Chondrocyte (in vitro differentiated cells): ENCODE measurements at regions not wholly inside any gene's neighbourhood (a gene's known extent, or its start where the extent isn't known, plus 50 kb on each side); places are given as distances from the start of the nearest gene placed in this dataset.

Experiments
- DNase-seq: peaks from one replicate; pipeline ENCODE4 v3.0.0; 2021; ENCODE audit warnings: mixed read lengths, low spot score
- H3K27ac Mint-ChIP-seq: one replicate; pipeline ENCODE4 v1.8.0; 2021; ENCODE audit warnings: mild to moderate bottlenecking, moderate library complexity, mixed read lengths; ENCODE audit not compliant: unreplicated experiment
- H3K27me3 Mint-ChIP-seq: 2 replicates; pipeline ENCODE4 v1.8.0; 2021; ENCODE audit warnings: low read depth, mixed read lengths
- H3K36me3 Mint-ChIP-seq: 2 replicates; pipeline ENCODE4 v1.8.0; 2021; ENCODE audit warnings: low read depth, mixed read lengths
- H3K4me1 Mint-ChIP-seq: 2 replicates; pipeline ENCODE4 v1.8.0; 2021; ENCODE audit warnings: low read depth, mild to moderate bottlenecking, mixed read lengths
- H3K4me3 Mint-ChIP-seq: one replicate; pipeline ENCODE4 v1.8.0; 2021; ENCODE audit warnings: mild to moderate bottlenecking, moderate library complexity, mixed read lengths; ENCODE audit not compliant: unreplicated experiment
- H3K9me3 Mint-ChIP-seq: 2 replicates; pipeline ENCODE4 v1.8.0; 2021; ENCODE audit warnings: low read depth, mixed read lengths
- TF ChIP-seq, protein P1 (sequence below): fragments of 200-600 bp; sonication (generic); IDR thresholded peaks from 2 replicates; pipeline ENCODE4 v1.5.0; 2021; ENCODE audit warnings: antibody characterized with exemption, mild to moderate bottlenecking, moderate library complexity

- DNase-seq, result no peak
- H3K36me3 Mint-ChIP-seq, result no peaks in the 10 kb centered on the region
- peaks cover 7% of the 10 kb centered on the region for H3K9me3 Mint-ChIP-seq
- H3K4me3 Mint-ChIP-seq, result no peak overlapping the region
- peaks cover 8% of the 10 kb centered on the region for H3K4me1 Mint-ChIP-seq
- H3K27ac Mint-ChIP-seq, result no peak overlapping the region
- no peaks in the 10 kb centered on the region for H3K27me3 Mint-ChIP-seq
- TF ChIP-seq, protein P1, sequence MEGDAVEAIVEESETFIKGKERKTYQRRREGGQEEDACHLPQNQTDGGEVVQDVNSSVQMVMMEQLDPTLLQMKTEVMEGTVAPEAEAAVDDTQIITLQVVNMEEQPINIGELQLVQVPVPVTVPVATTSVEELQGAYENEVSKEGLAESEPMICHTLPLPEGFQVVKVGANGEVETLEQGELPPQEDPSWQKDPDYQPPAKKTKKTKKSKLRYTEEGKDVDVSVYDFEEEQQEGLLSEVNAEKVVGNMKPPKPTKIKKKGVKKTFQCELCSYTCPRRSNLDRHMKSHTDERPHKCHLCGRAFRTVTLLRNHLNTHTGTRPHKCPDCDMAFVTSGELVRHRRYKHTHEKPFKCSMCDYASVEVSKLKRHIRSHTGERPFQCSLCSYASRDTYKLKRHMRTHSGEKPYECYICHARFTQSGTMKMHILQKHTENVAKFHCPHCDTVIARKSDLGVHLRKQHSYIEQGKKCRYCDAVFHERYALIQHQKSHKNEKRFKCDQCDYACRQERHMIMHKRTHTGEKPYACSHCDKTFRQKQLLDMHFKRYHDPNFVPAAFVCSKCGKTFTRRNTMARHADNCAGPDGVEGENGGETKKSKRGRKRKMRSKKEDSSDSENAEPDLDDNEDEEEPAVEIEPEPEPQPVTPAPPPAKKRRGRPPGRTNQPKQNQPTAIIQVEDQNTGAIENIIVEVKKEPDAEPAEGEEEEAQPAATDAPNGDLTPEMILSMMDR, result no peak
Observed at GRCh38 chr20:22908944-22909343, 126.2 kb upstream of the SSTR4 start.

GRCh38 chr20:22909436-22909835 is 125.7 kb upstream of the SSTR4 start:
- TF ChIP-seq, protein P1, result no peak
- H3K36me3 Mint-ChIP-seq, result no peaks in the 10 kb centered on the region
- H3K27me3 Mint-ChIP-seq, result no peaks in the 10 kb centered on the region
- peaks cover 8% of the 10 kb centered on the region for H3K4me1 Mint-ChIP-seq
- H3K9me3 Mint-ChIP-seq, result peaks cover 9% of the 10 kb centered on the region
- DNase-seq, result no peak
- no peak overlapping the region for H3K27ac Mint-ChIP-seq
- H3K4me3 Mint-ChIP-seq, result no peak overlapping the region

DNA sequence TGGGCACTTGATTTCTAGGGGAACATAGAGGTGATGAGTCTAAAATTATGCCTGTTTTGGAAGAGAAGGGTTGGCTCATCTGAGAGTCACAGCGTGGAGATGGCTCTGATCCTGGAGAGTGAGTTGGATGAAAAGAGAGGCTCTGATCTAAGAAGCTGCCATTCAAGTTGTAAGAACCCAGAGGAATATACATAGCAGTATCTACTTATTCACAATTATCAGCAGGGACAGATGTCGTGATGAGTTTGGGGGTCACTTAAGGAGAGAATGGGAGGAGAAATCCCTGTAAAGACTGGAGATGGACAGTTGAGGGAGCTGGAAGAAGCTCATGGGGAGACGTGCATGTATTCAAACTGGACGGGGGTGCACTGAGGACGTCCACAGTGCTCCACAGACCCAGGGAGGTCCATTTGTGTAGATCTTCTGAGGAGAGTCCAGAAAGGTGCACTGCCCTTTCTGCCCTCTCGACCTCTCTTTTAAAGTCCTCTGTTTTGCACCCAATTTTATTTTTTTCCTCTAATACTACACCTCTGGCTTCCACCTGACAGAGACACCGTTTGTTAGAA is 124.7 kb upstream of the SSTR4 start:
- H3K36me3 Mint-ChIP-seq, result peaks cover 1% of the 10 kb centered on the region
- no peak overlapping the region for H3K27ac Mint-ChIP-seq
- TF ChIP-seq, protein P1, result no peak
- peaks cover 16% of the 10 kb centered on the region for H3K9me3 Mint-ChIP-seq
- H3K27me3 Mint-ChIP-seq, result peaks cover 2% of the 10 kb centered on the region
- no peak overlapping the region for H3K4me3 Mint-ChIP-seq
- DNase-seq, result no peak
- H3K4me1 Mint-ChIP-seq, result peaks cover 5% of the 10 kb centered on the region

DNA sequence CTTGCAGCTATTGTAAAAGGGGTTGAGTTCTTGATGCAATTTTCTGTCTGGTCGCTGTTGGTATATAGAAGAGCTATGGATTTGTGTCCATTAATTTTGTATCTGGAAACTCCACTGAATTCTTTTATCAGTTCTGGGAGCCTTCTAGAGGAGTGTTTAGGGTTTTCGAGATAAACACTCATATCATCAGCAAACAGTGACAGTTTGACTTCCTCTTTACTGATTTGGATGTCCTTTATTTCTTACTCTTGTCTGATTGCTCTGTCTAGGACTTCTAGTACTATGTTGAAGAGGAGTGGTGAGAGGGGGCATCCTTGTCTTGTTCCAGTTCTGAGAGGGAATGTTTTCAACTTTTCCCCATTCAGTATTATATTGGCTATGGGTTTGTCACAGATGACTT is 120.8 kb upstream of the SSTR4 start:
- H3K4me3 Mint-ChIP-seq, result no peak overlapping the region
- peaks cover 16% of the 10 kb centered on the region for H3K9me3 Mint-ChIP-seq
- peaks cover 1% of the 10 kb centered on the region for H3K36me3 Mint-ChIP-seq
- TF ChIP-seq, protein P1, result no peak
- H3K4me1 Mint-ChIP-seq, result peaks cover 18% of the 10 kb centered on the region
- no peak for DNase-seq
- no peak overlapping the region for H3K27ac Mint-ChIP-seq
- peaks cover 3% of the 10 kb centered on the region for H3K27me3 Mint-ChIP-seq

DNA sequence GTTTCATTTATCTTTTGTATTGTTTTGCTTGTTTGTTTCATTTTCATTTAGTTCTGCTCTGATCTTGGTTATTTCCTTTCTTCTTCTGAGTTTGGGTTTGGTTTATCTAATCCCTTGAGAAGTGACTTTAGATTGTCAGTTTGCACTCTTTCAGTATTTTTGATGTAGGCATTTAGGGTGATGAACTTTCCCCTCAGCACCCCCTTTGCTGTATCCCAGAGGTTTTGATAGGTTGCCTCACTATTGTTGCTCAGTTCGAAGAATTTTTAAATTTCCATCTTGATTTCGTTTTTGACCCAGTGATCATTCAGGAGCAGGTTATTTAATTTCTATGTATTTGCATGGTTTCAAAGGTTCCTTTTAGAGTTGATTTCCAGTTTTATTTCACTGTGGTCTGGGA is 119.6 kb upstream of the SSTR4 start:
- H3K4me1 Mint-ChIP-seq, result peaks cover 20% of the 10 kb centered on the region
- H3K36me3 Mint-ChIP-seq, result peaks cover 1% of the 10 kb centered on the region
- H3K4me3 Mint-ChIP-seq, result no peak overlapping the region
- peaks cover 16% of the 10 kb centered on the region for H3K9me3 Mint-ChIP-seq
- H3K27ac Mint-ChIP-seq, result no peak overlapping the region
- no peak for DNase-seq
- TF ChIP-seq, protein P1, result no peak
- peaks cover 3% of the 10 kb centered on the region for H3K27me3 Mint-ChIP-seq
